Left ventricle myocardium inferior (tissue), 1 donor: ENCODE measurements at regions not wholly inside any gene's neighbourhood (a gene's known extent, or its start where the extent isn't known, plus 50 kb on each side); places are given as distances from the start of the nearest gene placed in this dataset.
"Not testable (repeated sequence)": the region's sequence is repeated elsewhere in the genome, so short reads cannot be mapped to it uniquely, and the experiment has no call there.

Experiments
- DNase-seq: peaks from one replicate; pipeline ENCODE4 v3.0.0-alpha.2; 2020
- H3K27ac ChIP-seq: fragments of 200-600 bp; replicated peaks from 2 replicates; pipeline ENCODE4 v1.8.0; 2021
- H3K27me3 ChIP-seq: fragments of 200-600 bp; 2 replicates; pipeline ENCODE4 v1.8.0; 2021; ENCODE audit warnings: low read depth
- H3K36me3 ChIP-seq: fragments of 200-600 bp; 2 replicates; pipeline ENCODE4 v1.8.0; 2021
- H3K4me1 ChIP-seq: fragments of 200-600 bp; 2 replicates; pipeline ENCODE4 v1.8.0; 2021
- H3K4me3 ChIP-seq: fragments of 200-600 bp; 2 replicates; pipeline ENCODE4 v1.8.0; 2021; ENCODE audit warnings: mild to moderate bottlenecking, moderate library complexity
- H3K9me3 ChIP-seq: fragments of 200-600 bp; replicated peaks from 2 replicates; pipeline ENCODE4 v1.8.0; 2021
- intact Hi-C: fragments of 100-400 bp; cut with micrococcal nuclease; formaldehyde crosslinking; loops from one replicate; pipeline ENCODE4 v1.11.0; 2022
- TF ChIP-seq, protein P1 (sequence below): fragments of 200-600 bp; IDR thresholded peaks from 2 replicates; pipeline ENCODE4 v1.8.0; 2021; ENCODE audit warnings: antibody characterized with exemption, mild to moderate bottlenecking, borderline replicate concordance
- donor health status: DM: no; HTN: yes; CAD: no; lungs with severe emphysema.

DNA sequence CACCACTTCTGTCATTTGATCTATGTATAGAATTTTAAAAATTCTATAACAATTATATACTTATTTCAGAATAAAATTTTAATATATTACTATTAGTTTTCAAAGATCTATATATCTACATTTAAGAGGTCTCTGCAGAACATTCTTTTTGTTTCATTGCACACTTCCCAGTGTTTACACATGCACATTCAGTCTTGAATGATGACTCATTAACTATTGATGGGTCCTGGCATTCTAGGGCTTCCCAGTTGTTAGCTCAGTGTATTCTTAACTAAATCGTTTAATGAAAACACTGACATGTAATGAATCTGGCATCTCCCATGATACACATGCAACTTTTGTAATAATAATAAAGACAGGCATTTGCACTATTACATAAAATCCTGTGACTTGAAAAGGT is 324.6 kb downstream of the KLF12 start:
- no peaks in the 10 kb centered on the region for H3K27me3 ChIP-seq
- intact Hi-C loops, result no loop called here
- TF ChIP-seq, protein P1, sequence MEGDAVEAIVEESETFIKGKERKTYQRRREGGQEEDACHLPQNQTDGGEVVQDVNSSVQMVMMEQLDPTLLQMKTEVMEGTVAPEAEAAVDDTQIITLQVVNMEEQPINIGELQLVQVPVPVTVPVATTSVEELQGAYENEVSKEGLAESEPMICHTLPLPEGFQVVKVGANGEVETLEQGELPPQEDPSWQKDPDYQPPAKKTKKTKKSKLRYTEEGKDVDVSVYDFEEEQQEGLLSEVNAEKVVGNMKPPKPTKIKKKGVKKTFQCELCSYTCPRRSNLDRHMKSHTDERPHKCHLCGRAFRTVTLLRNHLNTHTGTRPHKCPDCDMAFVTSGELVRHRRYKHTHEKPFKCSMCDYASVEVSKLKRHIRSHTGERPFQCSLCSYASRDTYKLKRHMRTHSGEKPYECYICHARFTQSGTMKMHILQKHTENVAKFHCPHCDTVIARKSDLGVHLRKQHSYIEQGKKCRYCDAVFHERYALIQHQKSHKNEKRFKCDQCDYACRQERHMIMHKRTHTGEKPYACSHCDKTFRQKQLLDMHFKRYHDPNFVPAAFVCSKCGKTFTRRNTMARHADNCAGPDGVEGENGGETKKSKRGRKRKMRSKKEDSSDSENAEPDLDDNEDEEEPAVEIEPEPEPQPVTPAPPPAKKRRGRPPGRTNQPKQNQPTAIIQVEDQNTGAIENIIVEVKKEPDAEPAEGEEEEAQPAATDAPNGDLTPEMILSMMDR, result no peak
- no peak for DNase-seq
- H3K4me3 ChIP-seq, result no peak overlapping the region
- no peaks in the 10 kb centered on the region for H3K9me3 ChIP-seq
- H3K4me1 ChIP-seq, result peaks cover 23% of the 10 kb centered on the region
- H3K27ac ChIP-seq, result no peak overlapping the region
- peaks cover 6% of the 10 kb centered on the region for H3K36me3 ChIP-seq

GRCh38 chr13:73808318-73808717 is 325.9 kb downstream of the KLF12 start:
- Histone ChIP-seq H3K27ac (no peak overlapping the region), H3K9me3 (no peaks in the 10 kb centered on the region), H3K27me3 (no peaks in the 10 kb centered on the region), H3K4me3 (no peak overlapping the region), H3K4me1 (peaks cover 16% of the 10 kb centered on the region), H3K36me3 (peaks cover 6% of the 10 kb centered on the region)
- TF ChIP-seq, protein P1, result no peak
- intact Hi-C loops, result no loop called here
- DNase-seq, result no peak

- H3K36me3 ChIP-seq, H3K27me3 ChIP-seq, DNase-seq, intact Hi-C loops, H3K4me1 ChIP-seq, H3K4me3 ChIP-seq, H3K9me3 ChIP-seq, H3K27ac ChIP-seq: not testable (repeated sequence)
Measured at GRCh38 chr13:73805326-73805958, 328.8 kb downstream of the KLF12 start.

GRCh38 chr13:73803997-73804396 is 330.2 kb downstream of the KLF12 start:
- Histone ChIP-seq H3K4me1 (no peaks in the 10 kb centered on the region), H3K27me3 (no peaks in the 10 kb centered on the region), H3K4me3 (no peak overlapping the region), H3K36me3 (no peaks in the 10 kb centered on the region), H3K27ac (no peak overlapping the region), H3K9me3 (no peaks in the 10 kb centered on the region)
- no peak for DNase-seq
- intact Hi-C loops, result no loop called here
- TF ChIP-seq, protein P1, result no peak

DNA sequence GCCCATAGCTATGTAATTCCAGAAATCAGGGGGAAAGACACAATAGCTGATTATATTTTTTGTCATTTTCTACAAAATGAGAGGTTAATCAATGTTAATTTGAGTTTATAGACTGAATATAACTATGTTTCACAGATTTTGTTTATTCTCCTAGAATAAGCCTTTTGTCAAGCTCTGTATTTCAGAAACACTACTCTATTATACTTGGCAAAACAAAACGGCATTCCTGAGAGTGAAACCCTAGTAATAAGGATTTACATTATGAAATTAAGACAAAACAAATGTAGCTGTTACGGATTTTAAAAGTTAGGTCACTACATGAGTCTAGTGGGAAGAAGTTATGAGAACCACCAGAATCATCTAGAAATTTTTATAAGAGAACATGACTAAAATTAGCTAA is 334.2 kb downstream of the KLF12 start:
- Histone ChIP-seq H3K4me1 (no peaks in the 10 kb centered on the region), H3K27me3 (no peaks in the 10 kb centered on the region), H3K9me3 (no peaks in the 10 kb centered on the region), H3K36me3 (no peaks in the 10 kb centered on the region), H3K27ac (no peak overlapping the region), H3K4me3 (no peak overlapping the region)
- intact Hi-C loops, result no loop called here
- DNase-seq, result no peak
- TF ChIP-seq, protein P1, result no peak

DNA sequence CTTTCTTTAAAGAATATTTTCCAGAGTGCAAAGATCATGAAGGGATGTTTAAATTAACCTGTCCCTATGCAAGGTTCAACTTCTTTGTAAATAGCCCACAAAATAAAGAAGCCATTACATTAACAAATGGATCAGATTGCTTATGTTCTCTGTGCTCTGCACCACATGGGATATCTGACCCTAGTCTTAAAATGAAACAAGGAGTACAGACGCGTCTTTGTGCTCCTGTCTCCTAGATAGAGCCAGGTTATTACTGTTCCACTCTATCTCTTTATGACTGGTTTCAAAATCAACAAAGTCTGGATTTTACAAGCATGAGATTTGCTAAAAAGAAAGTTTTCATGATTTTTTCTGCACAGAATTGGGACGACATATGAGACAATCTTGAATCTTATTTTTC is 339.4 kb downstream of the KLF12 start:
- DNase-seq, result no peak
- H3K27ac ChIP-seq, result no peak overlapping the region
- no peaks in the 10 kb centered on the region for H3K4me1 ChIP-seq
- TF ChIP-seq, protein P1, result no peak
- no peaks in the 10 kb centered on the region for H3K27me3 ChIP-seq
- no peak overlapping the region for H3K4me3 ChIP-seq
- intact Hi-C loops, result no loop called here
- no peaks in the 10 kb centered on the region for H3K9me3 ChIP-seq
- no peaks in the 10 kb centered on the region for H3K36me3 ChIP-seq
